ENCODE measurements at regions not wholly inside any gene's neighbourhood (a gene's known extent, or its start where the extent isn't known, plus 50 kb on each side); places are given as distances from the start of the nearest gene placed in this dataset.

DNA sequence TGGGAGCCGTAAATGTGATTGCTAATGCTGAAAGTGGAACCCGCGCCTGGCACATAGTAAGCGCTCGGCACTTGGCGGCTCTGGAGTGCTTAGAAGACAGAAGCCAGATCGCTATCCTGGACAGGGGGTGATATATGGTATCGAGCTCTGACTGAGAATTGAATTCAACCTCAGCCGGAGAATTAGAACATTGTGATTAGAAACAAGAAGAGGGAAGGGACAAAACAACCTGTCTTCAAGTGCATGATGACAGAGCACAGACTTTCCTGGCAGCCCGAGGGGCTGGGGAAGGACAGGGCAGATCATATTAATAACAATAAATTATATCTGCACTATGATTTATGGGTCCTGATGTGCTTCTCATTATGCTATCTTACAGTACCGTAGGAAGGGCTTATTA lies 66.9 kb upstream of the TBX3 start:
- no peak for DNase-seq
- Histone ChIP-seq H3K36me3 (ENCODE audit: insufficient read depth, low read length) (no peaks in the 10 kb centered on the region), H3K27ac (ENCODE audit: low read length) (no peak overlapping the region), H3K27me3 (ENCODE audit: low read length) (no peaks in the 10 kb centered on the region), H3K79me2 (ENCODE audit: low read length) (no peaks in the 10 kb centered on the region), H2AFZ (ENCODE audit: low read length) (no peak overlapping the region), H4K20me1 (ENCODE audit: insufficient read depth, low read depth, low read length) (no peaks in the 10 kb centered on the region), H3K4me1 (ENCODE audit: low read length) (no peaks in the 10 kb centered on the region), H3K9ac (ENCODE audit: low read length) (no peak overlapping the region), H3K4me2 (ENCODE audit: low read depth, low read length, poor library complexity, severe bottlenecking) (no peak overlapping the region), H3K4me3 (ENCODE audit: low read length) (no peak overlapping the region), H3K9me3 (ENCODE audit: low read length) (no peaks in the 10 kb centered on the region), H3K9me2 (replicated peaks; ENCODE audit: insufficient read depth, low read length) (no peaks in the 10 kb centered on the region)

GRCh38 chr12:114749065-114749464 lies 65.1 kb upstream of the TBX3 start:
- no peaks in the 10 kb centered on the region for H3K9me3 ChIP-seq (ENCODE audit: low read length)
- H3K9me2 ChIP-seq (replicated peaks; ENCODE audit: insufficient read depth, low read length), result no peaks in the 10 kb centered on the region
- no peaks in the 10 kb centered on the region for H3K36me3 ChIP-seq (ENCODE audit: insufficient read depth, low read length)
- no peak overlapping the region for H2AFZ ChIP-seq (ENCODE audit: low read length)
- H3K4me3 ChIP-seq (ENCODE audit: low read length), result no peak overlapping the region
- no peak for DNase-seq
- H3K27me3 ChIP-seq (ENCODE audit: low read length), result no peaks in the 10 kb centered on the region
- H3K4me1 ChIP-seq (ENCODE audit: low read length), result no peaks in the 10 kb centered on the region
- H3K4me2 ChIP-seq (ENCODE audit: low read depth, low read length, poor library complexity, severe bottlenecking), result no peak overlapping the region
- H3K9ac ChIP-seq (ENCODE audit: low read length), result no peak overlapping the region
- no peak overlapping the region for H3K27ac ChIP-seq (ENCODE audit: low read length)
- H3K79me2 ChIP-seq (ENCODE audit: low read length), result no peaks in the 10 kb centered on the region
- no peaks in the 10 kb centered on the region for H4K20me1 ChIP-seq (ENCODE audit: insufficient read depth, low read depth, low read length)

- Histone ChIP-seq H4K20me1 (ENCODE audit: insufficient read depth, low read depth, low read length) (no peaks in the 10 kb centered on the region), H3K36me3 (ENCODE audit: insufficient read depth, low read length) (no peaks in the 10 kb centered on the region), H2AFZ (ENCODE audit: low read length) (no peak overlapping the region), H3K9me3 (ENCODE audit: low read length) (no peaks in the 10 kb centered on the region), H3K27ac (ENCODE audit: low read length) (no peak overlapping the region), H3K4me1 (ENCODE audit: low read length) (no peaks in the 10 kb centered on the region), H3K4me2 (ENCODE audit: low read depth, low read length, poor library complexity, severe bottlenecking) (no peak overlapping the region), H3K9ac (ENCODE audit: low read length) (no peak overlapping the region), H3K79me2 (ENCODE audit: low read length) (no peaks in the 10 kb centered on the region), H3K9me2 (replicated peaks; ENCODE audit: insufficient read depth, low read length) (no peaks in the 10 kb centered on the region), H3K4me3 (ENCODE audit: low read length) (no peak overlapping the region), H3K27me3 (ENCODE audit: low read length) (no peaks in the 10 kb centered on the region)
- DNase-seq, result no peak
Measured at GRCh38 chr12:114747012-114747858, 63.3 kb upstream of the TBX3 start.

DNA sequence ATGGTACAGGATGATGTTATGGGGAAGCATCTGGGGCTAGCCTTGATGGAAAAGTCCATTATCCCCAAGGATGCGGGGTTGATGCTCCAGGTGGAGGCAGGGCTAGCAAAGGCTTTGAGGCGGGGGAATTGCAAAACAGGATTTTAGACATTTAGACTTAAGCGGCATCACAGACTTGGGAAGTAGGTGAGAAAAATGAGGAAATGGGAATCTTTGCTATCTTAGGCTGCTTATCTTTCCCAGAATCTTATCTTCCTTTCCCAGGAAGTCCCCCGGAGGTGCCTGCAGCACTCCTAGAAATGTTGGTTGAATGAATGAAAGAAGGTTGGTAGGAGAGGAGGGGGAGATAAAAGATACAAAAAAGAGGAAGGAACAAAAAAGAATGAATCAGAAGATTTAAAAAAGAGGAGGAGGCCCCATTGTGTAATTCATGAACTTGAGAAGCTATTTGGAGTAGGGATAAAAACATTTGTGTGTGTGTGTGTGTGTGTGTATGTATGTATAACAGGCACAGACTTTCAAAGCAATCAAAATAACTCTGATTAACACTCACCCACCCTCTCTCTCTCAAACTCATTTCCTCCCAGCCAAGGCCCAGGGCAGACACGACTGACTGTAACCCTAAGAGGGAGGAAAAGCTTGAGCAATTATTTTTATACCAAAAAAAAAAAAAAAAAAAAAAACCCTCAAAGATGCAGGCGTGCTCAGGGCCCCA lies 62.5 kb upstream of the TBX3 start:
- Histone ChIP-seq H3K27me3 (ENCODE audit: low read length) (no peaks in the 10 kb centered on the region), H4K20me1 (ENCODE audit: insufficient read depth, low read depth, low read length) (no peaks in the 10 kb centered on the region), H3K9me3 (ENCODE audit: low read length) (no peaks in the 10 kb centered on the region), H3K4me2 (ENCODE audit: low read depth, low read length, poor library complexity, severe bottlenecking) (no peak overlapping the region), H3K9me2 (replicated peaks; ENCODE audit: insufficient read depth, low read length) (no peaks in the 10 kb centered on the region), H3K27ac (ENCODE audit: low read length) (no peak overlapping the region), H3K4me3 (ENCODE audit: low read length) (no peak overlapping the region), H3K79me2 (ENCODE audit: low read length) (no peaks in the 10 kb centered on the region), H3K36me3 (ENCODE audit: insufficient read depth, low read length) (no peaks in the 10 kb centered on the region), H3K4me1 (ENCODE audit: low read length) (no peaks in the 10 kb centered on the region), H2AFZ (ENCODE audit: low read length) (no peak overlapping the region), H3K9ac (ENCODE audit: low read length) (no peak overlapping the region)
- DNase-seq, result no peak

GRCh38 chr12:114744691-114745090 lies 60.7 kb upstream of the TBX3 start:
- H4K20me1 ChIP-seq (ENCODE audit: insufficient read depth, low read depth, low read length), result no peaks in the 10 kb centered on the region
- H3K9me2 ChIP-seq (replicated peaks; ENCODE audit: insufficient read depth, low read length), result no peaks in the 10 kb centered on the region
- no peak overlapping the region for H3K4me3 ChIP-seq (ENCODE audit: low read length)
- DNase-seq, result no peak
- no peak overlapping the region for H3K27ac ChIP-seq (ENCODE audit: low read length)
- H3K36me3 ChIP-seq (ENCODE audit: insufficient read depth, low read length), result no peaks in the 10 kb centered on the region
- H3K9ac ChIP-seq (ENCODE audit: low read length), result no peak overlapping the region
- no peaks in the 10 kb centered on the region for H3K79me2 ChIP-seq (ENCODE audit: low read length)
- H3K4me1 ChIP-seq (ENCODE audit: low read length), result no peaks in the 10 kb centered on the region
- H3K4me2 ChIP-seq (ENCODE audit: low read depth, low read length, poor library complexity, severe bottlenecking), result no peak overlapping the region
- no peaks in the 10 kb centered on the region for H3K9me3 ChIP-seq (ENCODE audit: low read length)
- no peaks in the 10 kb centered on the region for H3K27me3 ChIP-seq (ENCODE audit: low read length)
- H2AFZ ChIP-seq (ENCODE audit: low read length), result no peak overlapping the region

DNA sequence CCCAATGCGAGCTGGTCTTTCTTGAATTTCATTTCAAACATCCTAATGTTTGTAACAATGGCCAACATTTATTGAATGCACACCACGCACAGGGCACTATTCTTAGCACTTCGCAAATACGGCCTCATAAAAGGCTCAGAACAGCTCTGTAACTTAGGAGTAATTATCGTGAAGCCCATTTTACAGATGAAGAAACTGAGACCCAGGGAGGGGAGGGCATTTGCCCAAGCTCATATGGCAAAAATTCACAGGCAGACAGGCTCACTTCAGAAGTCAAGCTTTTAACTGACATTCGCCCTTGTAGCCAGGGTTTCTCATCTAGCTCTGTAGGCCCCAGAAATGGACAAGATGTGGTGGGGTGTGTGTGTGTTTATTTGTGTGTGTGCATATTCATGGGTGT lies 60.3 kb upstream of the TBX3 start:
- no peaks in the 10 kb centered on the region for H3K79me2 ChIP-seq (ENCODE audit: low read length)
- H3K27ac ChIP-seq (ENCODE audit: low read length), result no peak overlapping the region
- no peaks in the 10 kb centered on the region for H3K4me1 ChIP-seq (ENCODE audit: low read length)
- H3K9me2 ChIP-seq (replicated peaks; ENCODE audit: insufficient read depth, low read length), result no peaks in the 10 kb centered on the region
- no peak overlapping the region for H3K4me2 ChIP-seq (ENCODE audit: low read depth, low read length, poor library complexity, severe bottlenecking)
- H3K36me3 ChIP-seq (ENCODE audit: insufficient read depth, low read length), result no peaks in the 10 kb centered on the region
- H3K9me3 ChIP-seq (ENCODE audit: low read length), result no peaks in the 10 kb centered on the region
- DNase-seq, result no peak
- no peak overlapping the region for H3K4me3 ChIP-seq (ENCODE audit: low read length)
- H4K20me1 ChIP-seq (ENCODE audit: insufficient read depth, low read depth, low read length), result no peaks in the 10 kb centered on the region
- H2AFZ ChIP-seq (ENCODE audit: low read length), result no peak overlapping the region
- H3K9ac ChIP-seq (ENCODE audit: low read length), result no peak overlapping the region
- no peaks in the 10 kb centered on the region for H3K27me3 ChIP-seq (ENCODE audit: low read length)

DNA sequence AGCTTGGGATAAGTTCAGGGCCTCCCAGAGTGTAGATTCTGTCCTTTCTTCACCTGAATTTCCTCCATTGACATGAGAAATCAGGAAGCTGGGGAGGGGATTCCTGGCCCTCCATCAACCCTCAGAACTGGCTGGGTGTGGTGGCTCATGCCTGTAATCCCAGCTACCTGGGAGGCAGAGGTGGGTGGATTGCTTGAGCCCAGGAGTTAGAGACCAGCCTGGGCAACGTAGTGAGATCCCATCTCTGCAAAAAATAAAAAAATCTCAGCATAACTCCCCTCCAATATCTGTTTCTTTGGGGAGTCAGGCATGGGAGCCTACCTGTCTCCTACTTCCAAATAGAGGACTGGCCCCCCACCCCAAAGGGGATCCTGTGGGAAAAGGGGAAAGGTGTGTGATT lies 59.8 kb upstream of the TBX3 start:
- Histone ChIP-seq H3K9me2 (replicated peaks; ENCODE audit: insufficient read depth, low read length) (no peaks in the 10 kb centered on the region), H3K27me3 (ENCODE audit: low read length) (no peaks in the 10 kb centered on the region), H3K9me3 (ENCODE audit: low read length) (no peaks in the 10 kb centered on the region), H2AFZ (ENCODE audit: low read length) (no peak overlapping the region), H3K4me1 (ENCODE audit: low read length) (no peaks in the 10 kb centered on the region), H3K4me2 (ENCODE audit: low read depth, low read length, poor library complexity, severe bottlenecking) (no peak overlapping the region), H3K27ac (ENCODE audit: low read length) (no peak overlapping the region), H4K20me1 (ENCODE audit: insufficient read depth, low read depth, low read length) (no peaks in the 10 kb centered on the region), H3K4me3 (ENCODE audit: low read length) (no peak overlapping the region), H3K36me3 (ENCODE audit: insufficient read depth, low read length) (no peaks in the 10 kb centered on the region), H3K9ac (ENCODE audit: low read length) (no peak overlapping the region), H3K79me2 (ENCODE audit: low read length) (no peaks in the 10 kb centered on the region)
- DNase-seq, result no peak

GRCh38 chr12:114743289-114743688 lies 59.3 kb upstream of the TBX3 start:
- H3K9ac ChIP-seq (ENCODE audit: low read length), result no peak overlapping the region
- H3K27me3 ChIP-seq (ENCODE audit: low read length), result no peaks in the 10 kb centered on the region
- H3K4me2 ChIP-seq (ENCODE audit: low read depth, low read length, poor library complexity, severe bottlenecking), result no peak overlapping the region
- no peak overlapping the region for H2AFZ ChIP-seq (ENCODE audit: low read length)
- H3K36me3 ChIP-seq (ENCODE audit: insufficient read depth, low read length), result no peaks in the 10 kb centered on the region
- no peaks in the 10 kb centered on the region for H4K20me1 ChIP-seq (ENCODE audit: insufficient read depth, low read depth, low read length)
- H3K4me1 ChIP-seq (ENCODE audit: low read length), result no peaks in the 10 kb centered on the region
- no peak overlapping the region for H3K27ac ChIP-seq (ENCODE audit: low read length)
- H3K4me3 ChIP-seq (ENCODE audit: low read length), result no peak overlapping the region
- H3K9me3 ChIP-seq (ENCODE audit: low read length), result no peaks in the 10 kb centered on the region
- DNase-seq, result no peak
- H3K9me2 ChIP-seq (replicated peaks; ENCODE audit: insufficient read depth, low read length), result no peaks in the 10 kb centered on the region
- no peaks in the 10 kb centered on the region for H3K79me2 ChIP-seq (ENCODE audit: low read length)

All from Karpas-422 (cell line).